Esophagus squamous epithelium (tissue), 5 donors: ENCODE measurements at regions not wholly inside any gene's neighbourhood (a gene's known extent, or its start where the extent isn't known, plus 50 kb on each side); places are given as distances from the start of the nearest gene placed in this dataset.

Experiments used
- DNase-seq: peaks from one replicate; lab custom pipeline; 2025; lab: John Stamatoyannopoulos, UW
- H3K27ac ChIP-seq, 4 donors: fragments of 200-600 bp; sonication (generic); one replicate each; pipeline ENCODE4 v1.5.1; 2016 to 2019; ENCODE audit warnings: mild to moderate bottlenecking in 1 of 4
- H3K27me3 ChIP-seq, 4 donors: fragments of 200-600 bp; sonication (generic); 1 replicate in 3 of 4; 2 replicates in 1 of 4; pipeline versions ENCODE4 v1.5.1 to v1.6.0; 2017 to 2021; ENCODE audit warnings: antibody characterized with exemption in 1 of 4
- H3K36me3 ChIP-seq, 3 donors: fragments of 200-600 bp; sonication (generic); one replicate each; pipeline ENCODE4 v1.5.1; 2016 to 2019
- H3K4me1 ChIP-seq, 3 donors: fragments of 200-600 bp; sonication (generic); one replicate each; pipeline ENCODE4 v1.5.1; 2017 to 2019
- H3K4me3 ChIP-seq, 4 donors: fragments of 200-600 bp; sonication (generic); 1 replicate in 3 of 4; 2 replicates in 1 of 4; pipeline ENCODE4 v1.5.1; 2016 to 2019; ENCODE audit warnings: mild to moderate bottlenecking in 2 of 4, moderate library complexity in 1 of 4
- H3K9me3 ChIP-seq, 3 donors: fragments of 200-600 bp; sonication (generic); one replicate each; pipeline ENCODE4 v1.5.1; 2016 to 2019
- CTCF ChIP-seq, 6 experiments: fragments of 450-650 bp in 4 of 6; fragments of 200-600 bp in 2 of 6; sonication (generic) in 2 of 6; IDR thresholded peaks; one replicate each; pipeline ENCODE4 v1.5.1; 2016 to 2019; ENCODE audit warnings: antibody characterized with exemption in 6 of 6, mild to moderate bottlenecking in 4 of 6, moderate library complexity in 4 of 6
- POLR2A ChIP-seq, 4 donors: fragments of 450-650 bp; IDR thresholded peaks; one replicate each; pipeline ENCODE4 v1.6.1; 2017; ENCODE audit warnings: antibody characterized with exemption in 4 of 4, mild to moderate bottlenecking in 4 of 4, moderate library complexity in 3 of 4
- WGBS, 2 donors: methylation state at CpG; one replicate each; pipeline ENCODE4 v1.1.5; 2018; 5-methylcytosine and 5-hydroxymethylcytosine counted together
- intact Hi-C: fragments of 100-400 bp; cut with DNase I; formaldehyde crosslinking; loops from one replicate; pipeline ENCODE4 v1.15.0; 2022
- donor health status: DM: yes; HTN: yes; CAD: no.

DNA sequence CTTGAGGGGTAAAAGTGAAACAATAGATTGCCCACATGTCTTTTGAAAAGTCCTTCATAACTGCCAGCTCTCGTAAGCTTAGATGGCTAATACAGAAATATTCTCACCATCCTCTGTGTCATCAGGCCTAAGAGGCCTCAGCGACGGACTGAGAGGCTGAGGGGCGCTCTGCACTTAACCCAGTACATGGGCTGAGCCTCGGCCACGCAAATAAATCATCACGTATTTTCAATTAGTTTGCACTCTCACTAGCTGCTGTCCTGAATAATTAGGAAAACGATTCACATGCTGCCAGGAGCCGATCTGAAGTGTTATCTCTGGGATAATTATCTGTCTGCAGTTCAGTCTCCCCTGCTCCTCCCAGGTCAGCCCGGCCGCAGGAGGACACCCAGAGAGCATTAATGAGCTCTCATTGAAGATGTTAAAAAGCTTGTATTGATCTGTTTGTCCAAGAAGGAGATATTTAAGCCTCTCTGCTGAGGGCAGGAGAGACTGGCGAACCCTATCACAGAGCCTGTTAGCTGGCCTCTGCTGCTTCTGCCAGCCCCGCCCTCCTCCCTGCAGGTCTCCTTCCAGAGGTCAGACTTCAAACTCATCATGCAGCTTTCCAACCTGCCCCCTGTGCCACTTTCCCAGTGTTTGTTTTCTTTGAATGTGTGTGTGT lies 1051.3 kb downstream of the VRK1 start:
- Histone ChIP-seq H3K4me1 (no peaks in the 10 kb centered on the region), H3K4me3 (no peak overlapping the region), H3K9me3 (no peaks in the 10 kb centered on the region), H3K36me3 (no peaks in the 10 kb centered on the region), H3K27ac (no peak overlapping the region), H3K27me3 (peaks cover 0 to 5% (median 0%) of the 10 kb centered on the region in 4 donors)
- intact Hi-C loops, result no loop called here
- no peak for DNase-seq
- 76 to 81% methylated on average over 13 of the region's 13 CpGs for WGBS, 2 donors
- no peak for TF ChIP-seq CTCF (IDR thresholded peaks at IDR 0.05)
- no peak for TF ChIP-seq POLR2A (IDR thresholded peaks at IDR 0.05)

- Histone ChIP-seq H3K36me3 (no peaks in the 10 kb centered on the region), H3K4me1 (no peaks in the 10 kb centered on the region), H3K27ac (no peak overlapping the region), H3K27me3 (no peaks in the 10 kb centered on the region), H3K9me3 (no peaks in the 10 kb centered on the region), H3K4me3 (no peak overlapping the region)
- WGBS, 2 donors, result 58 to 72% methylated on average over 2 of the region's 2 CpGs
- no peak for DNase-seq
- intact Hi-C loops, result no loop called here
- no peak for TF ChIP-seq POLR2A (IDR thresholded peaks at IDR 0.05)
Measured at GRCh38 chr14:97850466-97850865, 1053.3 kb downstream of the VRK1 start.

DNA sequence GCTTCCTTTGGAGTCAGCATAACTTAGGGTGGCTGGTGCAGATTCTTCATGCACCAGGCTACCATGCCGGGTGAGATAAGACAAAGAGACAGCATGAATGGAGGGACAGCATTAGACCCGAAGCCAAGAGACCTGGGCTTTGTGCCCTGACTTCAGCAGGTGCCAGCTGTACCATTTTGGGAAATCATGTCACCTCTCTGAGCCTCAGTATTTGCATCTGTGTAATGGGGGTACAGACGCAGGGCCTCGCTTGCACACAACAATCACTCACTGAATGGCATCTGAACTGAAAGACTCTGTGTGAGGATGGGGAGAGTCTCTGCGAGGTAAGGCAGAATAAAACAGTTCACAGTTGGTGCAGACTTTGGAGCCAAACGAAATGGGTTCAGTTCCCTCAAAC lies 1053.7 kb downstream of the VRK1 start:
- TF ChIP-seq POLR2A (IDR thresholded peaks at IDR 0.05), result no peak
- no peak for TF ChIP-seq CTCF (IDR thresholded peaks at IDR 0.05)
- Histone ChIP-seq H3K4me1 (no peaks in the 10 kb centered on the region), H3K27ac (no peak overlapping the region), H3K27me3 (no peaks in the 10 kb centered on the region), H3K9me3 (no peaks in the 10 kb centered on the region), H3K36me3 (no peaks in the 10 kb centered on the region), H3K4me3 (no peak overlapping the region)
- no peak for DNase-seq
- WGBS, 2 donors, result 61 to 78% methylated on average over 5 to 6 of the region's 6 CpGs
- intact Hi-C loops, result no loop called here

GRCh38 chr14:97851428-97851995 lies 1054.3 kb downstream of the VRK1 start:
- H3K36me3 ChIP-seq, result no peaks in the 10 kb centered on the region
- TF ChIP-seq CTCF (IDR thresholded peaks at IDR 0.05) (no peak), POLR2A (IDR thresholded peaks at IDR 0.05) (no peak)
- WGBS, 2 donors, result 67 to 71% methylated on average over 7 to 15 of the region's 15 CpGs
- H3K27me3 ChIP-seq, result no peaks in the 10 kb centered on the region
- no peak overlapping the region for H3K4me3 ChIP-seq
- no peak overlapping the region for H3K27ac ChIP-seq
- H3K4me1 ChIP-seq, result no peaks in the 10 kb centered on the region
- DNase-seq, result no peak
- H3K9me3 ChIP-seq, result no peaks in the 10 kb centered on the region
- intact Hi-C loops, result no loop called here

DNA sequence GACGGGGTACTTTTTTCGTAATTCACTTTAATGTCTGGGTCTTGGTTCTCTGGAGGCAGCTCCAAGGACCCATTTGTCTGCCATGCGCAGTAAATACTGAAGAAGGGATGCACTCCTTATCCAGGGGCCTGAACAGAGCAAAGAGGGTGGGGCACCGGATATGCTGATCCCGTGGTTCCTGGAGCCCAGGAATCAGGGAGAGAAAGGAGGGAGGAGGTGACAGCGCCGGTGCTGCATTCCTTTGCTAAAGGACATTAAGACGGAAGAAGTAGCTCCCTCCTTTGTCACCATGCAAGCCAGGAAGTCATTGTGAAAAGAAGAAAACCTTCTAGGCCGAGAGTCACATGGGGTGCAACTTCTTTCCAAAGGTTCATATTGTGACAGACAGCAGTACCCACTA lies 1057.7 kb downstream of the VRK1 start:
- DNase-seq, result no peak
- 53 to 60% methylated on average over 8 to 9 of the region's 9 CpGs for WGBS, 2 donors
- Histone ChIP-seq H3K9me3 (no peaks in the 10 kb centered on the region), H3K4me3 (no peak overlapping the region), H3K27me3 (peaks cover 0 to 5% (median 0%) of the 10 kb centered on the region in 4 donors), H3K27ac (no peak overlapping the region), H3K4me1 (no peaks in the 10 kb centered on the region), H3K36me3 (no peaks in the 10 kb centered on the region)
- intact Hi-C loops, result no loop called here
- TF ChIP-seq CTCF (IDR thresholded peaks at IDR 0.05) (no peak), POLR2A (IDR thresholded peaks at IDR 0.05) (no peak)
